Fibroblast of peridontal ligament (primary cell): ENCODE measurements at regions not wholly inside any gene's neighbourhood (a gene's known extent, or its start where the extent isn't known, plus 50 kb on each side); places are given as distances from the start of the nearest gene placed in this dataset.
"Not testable (repeated sequence)": the region's sequence is repeated elsewhere in the genome, so short reads cannot be mapped to it uniquely, and the experiment has no call there.

ENCODE experiments used
- DNase-seq: peaks from one replicate; pipeline ENCODE4 v3.0.0-alpha.2; 2010; ENCODE audit errors: extremely low read depth

GRCh38 chr13:78867655-78868054 lies 208.7 kb upstream of the OBI1 start:
- DNase-seq = no peak

- not testable (repeated sequence) for DNase-seq
Observed at GRCh38 chr13:78866076-78866475, 207.1 kb upstream of the OBI1 start.

- DNase-seq = no peak
Observed at GRCh38 chr13:78862446-78862845, 203.5 kb upstream of the OBI1 start.

GRCh38 chr13:78852709-78853108 lies 193.8 kb upstream of the OBI1 start:
- no peak for DNase-seq

GRCh38 chr13:78845656-78846365 lies 186.9 kb upstream of the OBI1 start:
- DNase-seq = no peak

GRCh38 chr13:78844106-78844505 lies 185.2 kb upstream of the OBI1 start:
- DNase-seq = no peak

- no peak for DNase-seq
Observed at GRCh38 chr13:78841358-78841963, 182.5 kb upstream of the OBI1 start.

GRCh38 chr13:78836238-78836784 lies 177.4 kb upstream of the OBI1 start:
- no peak for DNase-seq

- DNase-seq = no peak
Observed at GRCh38 chr13:78832461-78832860, 173.5 kb upstream of the OBI1 start.

GRCh38 chr13:78830508-78830907 lies 171.6 kb upstream of the OBI1 start:
- no peak for DNase-seq

GRCh38 chr13:78829821-78830220 lies 170.9 kb upstream of the OBI1 start:
- DNase-seq = no peak

- DNase-seq = no peak
Observed at GRCh38 chr13:78827471-78827870, 168.5 kb upstream of the OBI1 start.

GRCh38 chr13:78826936-78827335 lies 168.0 kb upstream of the OBI1 start:
- no peak for DNase-seq

GRCh38 chr13:78826312-78826711 lies 167.4 kb upstream of the OBI1 start:
- no peak for DNase-seq

GRCh38 chr13:78820541-78820940 lies 161.6 kb upstream of the OBI1 start:
- DNase-seq = no peak

- DNase-seq = no peak
Observed at GRCh38 chr13:78816592-78816991, 157.6 kb upstream of the OBI1 start.

- DNase-seq = no peak
Observed at GRCh38 chr13:78816154-78816553, 157.2 kb upstream of the OBI1 start.

- no peak for DNase-seq
Observed at GRCh38 chr13:78806457-78806856, 147.5 kb upstream of the OBI1 start.

- DNase-seq = no peak
Observed at GRCh38 chr13:78802912-78803311, 144.0 kb upstream of the OBI1 start.

- no peak for DNase-seq
Observed at GRCh38 chr13:78787190-78787589, 128.2 kb upstream of the OBI1 start.

- no peak for DNase-seq
Observed at GRCh38 chr13:78786459-78786858, 127.5 kb upstream of the OBI1 start.

- DNase-seq = no peak
Observed at GRCh38 chr13:78785764-78786163, 126.8 kb upstream of the OBI1 start.

- no peak for DNase-seq
Observed at GRCh38 chr13:78784014-78784750, 125.2 kb upstream of the OBI1 start.
